RKO (cell line): ENCODE measurements at regions not wholly inside any gene's neighbourhood (a gene's known extent, or its start where the extent isn't known, plus 50 kb on each side); places are given as distances from the start of the nearest gene placed in this dataset.

Experiments used
- DNase-seq: peaks from one replicate; pipeline ENCODE4 v3.0.0-alpha.2; 2016; ENCODE audit warnings: low spot score

DNA sequence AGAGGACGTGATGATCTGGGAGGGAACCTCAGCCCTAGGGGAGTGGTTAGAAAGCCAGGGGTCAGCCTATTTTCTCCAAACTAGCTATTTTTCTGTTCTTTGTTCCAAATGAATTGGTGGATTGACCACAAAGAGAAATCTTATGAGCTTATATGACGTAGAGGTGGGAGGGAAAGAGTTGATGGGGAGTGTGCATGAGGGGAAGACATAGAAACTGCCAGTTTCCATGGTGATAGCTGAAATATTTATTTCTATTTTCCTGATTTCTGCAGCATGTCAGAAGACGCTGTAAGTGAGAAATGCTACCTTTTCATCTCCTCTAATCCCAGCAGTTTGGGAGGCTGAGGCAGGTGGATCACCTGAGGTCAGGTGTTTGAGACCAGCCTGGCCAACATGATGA, 51.4 kb upstream of the CISTR start:
- DNase-seq = no peak

GRCh38 chr12:53803703-53804102, 51.9 kb upstream of the CISTR start:
- DNase-seq = no peak

GRCh38 chr12:53804429-53804828, 52.6 kb upstream of the CISTR start:
- DNase-seq = no peak

DNA sequence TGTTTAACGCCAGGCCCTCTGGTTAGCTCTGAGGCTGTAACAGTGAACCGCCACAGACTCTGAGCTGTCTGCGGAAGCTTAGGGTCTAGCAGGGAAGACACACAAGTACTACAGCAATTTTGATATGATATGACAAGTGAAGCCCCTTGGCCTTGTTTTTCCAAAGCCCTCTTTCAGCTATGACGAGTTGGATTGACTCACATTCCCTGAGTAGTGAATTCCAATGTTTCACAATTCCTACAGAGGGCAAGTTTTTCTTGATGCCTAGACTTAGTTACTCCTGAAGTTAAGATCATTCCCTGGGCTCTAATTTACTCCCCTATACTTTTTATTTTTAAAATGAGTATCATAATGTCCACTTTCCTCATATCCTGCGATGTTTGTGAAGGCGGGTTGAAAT, 53.3 kb upstream of the CISTR start:
- DNase-seq = no peak

GRCh38 chr12:53805791-53806190, 54.0 kb upstream of the CISTR start:
- peak; percentile 14 for DNase-seq

GRCh38 chr12:53806721-53807120, 54.9 kb upstream of the CISTR start:
- DNase-seq = no peak

DNA sequence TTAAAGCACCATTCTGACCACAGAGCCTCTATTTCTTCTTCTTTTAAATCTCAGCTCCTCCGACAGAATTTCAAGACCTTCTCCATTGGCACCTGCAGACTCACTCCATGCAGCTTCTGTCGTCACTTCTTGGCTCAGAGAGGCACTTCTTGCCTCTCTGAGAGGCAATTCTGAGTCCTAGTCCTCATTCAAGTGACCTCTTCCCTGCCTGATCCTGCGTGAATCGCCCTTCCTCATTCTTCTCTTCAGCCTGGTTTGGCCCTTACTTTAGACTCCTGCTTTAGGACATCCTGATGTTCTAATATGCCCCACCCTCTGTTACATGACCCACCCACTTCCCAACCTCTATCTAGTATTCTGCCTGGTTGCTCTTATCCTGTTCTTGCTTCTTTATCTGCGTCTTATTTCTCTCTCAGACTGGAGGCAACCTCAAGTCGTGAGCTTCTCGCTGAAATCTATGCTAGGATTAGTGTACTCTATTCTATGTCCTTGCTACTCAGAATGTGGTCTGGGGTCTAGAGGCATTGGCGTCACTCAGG, 55.6 kb upstream of the CISTR start:
- DNase-seq = no peak

- no peak for DNase-seq
Measured at GRCh38 chr12:53808023-53808705, 56.4 kb upstream of the CISTR start.

DNA sequence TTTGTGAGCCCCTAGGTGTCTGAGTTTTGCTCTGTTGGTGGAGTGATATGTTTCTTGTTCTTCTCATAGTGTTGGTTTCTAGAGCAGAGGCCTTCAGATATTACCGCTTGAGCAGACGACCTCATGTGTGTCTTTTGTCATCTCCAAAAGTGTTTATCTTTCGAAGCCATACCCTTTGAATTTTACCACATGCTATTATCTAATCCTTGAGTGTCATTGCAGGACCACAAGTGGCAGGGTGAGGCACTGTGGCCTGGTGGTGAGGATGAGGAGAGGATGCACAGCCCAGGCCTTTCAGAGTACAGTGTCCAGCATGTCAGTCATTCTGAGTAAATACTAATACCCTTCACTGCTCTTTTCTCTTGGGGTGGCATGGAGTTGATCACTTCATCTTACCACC, 57.2 kb upstream of the CISTR start:
- DNase-seq = no peak

DNA sequence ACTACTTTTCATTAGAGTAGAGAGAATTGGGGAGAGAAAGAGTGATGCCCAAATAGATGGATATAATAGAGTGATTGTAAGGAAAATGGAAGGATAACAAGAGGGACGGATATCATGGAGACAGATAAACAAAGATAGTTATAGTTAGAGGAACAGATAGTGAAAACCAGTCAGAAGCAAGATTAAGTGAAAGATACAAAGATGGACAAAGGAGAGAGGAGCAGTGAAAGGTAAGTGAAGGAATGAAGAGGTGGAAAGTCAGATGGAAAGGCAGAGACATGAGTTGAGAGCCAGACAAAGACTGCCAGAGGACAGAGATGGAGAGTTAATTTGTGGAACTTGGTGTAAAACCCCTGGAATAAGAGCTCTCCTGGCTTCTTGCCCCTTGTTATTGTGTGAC, 59.2 kb upstream of the CISTR start:
- DNase-seq = no peak

DNA sequence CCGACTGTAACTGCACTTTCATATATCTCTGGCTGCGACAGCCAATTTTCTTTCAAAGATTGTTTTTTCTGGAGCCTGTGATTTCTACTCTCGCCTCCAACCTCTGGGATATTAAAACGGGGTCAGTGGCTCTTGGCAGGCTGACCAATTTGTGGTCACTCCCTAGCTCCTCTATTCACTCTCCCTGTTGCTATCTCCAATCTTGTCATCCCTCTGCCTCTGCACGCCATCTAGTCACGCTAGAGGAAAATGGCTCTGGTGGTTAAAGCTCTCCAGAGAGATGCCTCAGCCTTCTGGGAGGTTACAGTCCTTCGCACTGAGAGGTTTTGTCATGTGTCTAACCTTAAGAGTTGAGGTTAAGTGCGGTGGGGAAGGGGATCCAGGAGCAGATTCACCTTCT, 59.8 kb upstream of the CISTR start:
- no peak for DNase-seq

DNA sequence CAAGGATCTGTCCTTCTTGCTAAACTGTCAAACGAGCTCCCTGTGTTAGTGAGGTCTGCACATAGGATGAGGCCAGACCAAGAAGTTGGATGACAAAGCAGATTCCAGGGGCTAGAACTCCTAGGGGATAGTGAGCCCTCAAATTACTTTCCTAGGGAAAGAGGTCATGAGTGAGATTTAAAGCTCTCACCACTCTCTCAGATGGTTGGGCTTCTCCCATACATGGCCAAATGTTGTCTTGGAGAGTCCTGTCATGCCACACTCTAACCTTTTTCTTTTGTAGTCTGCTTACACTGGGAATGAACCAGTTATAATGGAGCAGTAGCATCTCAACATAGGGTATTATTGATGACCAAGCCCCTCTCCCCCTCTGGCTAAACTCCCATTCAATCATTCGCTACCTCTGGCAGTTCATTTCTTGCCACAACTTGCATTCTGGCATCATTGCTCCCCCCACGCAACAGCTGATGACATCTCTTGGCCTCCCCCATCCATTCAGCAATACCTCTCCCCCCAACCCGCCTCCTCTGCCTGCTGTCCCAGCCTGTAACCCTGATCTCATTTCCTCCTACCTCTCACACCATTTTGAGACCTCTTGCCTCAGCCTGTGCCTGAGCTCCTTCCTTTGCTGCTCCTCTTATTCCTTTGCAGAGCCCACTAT, 64.7 kb upstream of the CISTR start:
- DNase-seq = no peak

- DNase-seq = no peak
Measured at GRCh38 chr12:53817021-53817389, 65.2 kb upstream of the CISTR start.

DNA sequence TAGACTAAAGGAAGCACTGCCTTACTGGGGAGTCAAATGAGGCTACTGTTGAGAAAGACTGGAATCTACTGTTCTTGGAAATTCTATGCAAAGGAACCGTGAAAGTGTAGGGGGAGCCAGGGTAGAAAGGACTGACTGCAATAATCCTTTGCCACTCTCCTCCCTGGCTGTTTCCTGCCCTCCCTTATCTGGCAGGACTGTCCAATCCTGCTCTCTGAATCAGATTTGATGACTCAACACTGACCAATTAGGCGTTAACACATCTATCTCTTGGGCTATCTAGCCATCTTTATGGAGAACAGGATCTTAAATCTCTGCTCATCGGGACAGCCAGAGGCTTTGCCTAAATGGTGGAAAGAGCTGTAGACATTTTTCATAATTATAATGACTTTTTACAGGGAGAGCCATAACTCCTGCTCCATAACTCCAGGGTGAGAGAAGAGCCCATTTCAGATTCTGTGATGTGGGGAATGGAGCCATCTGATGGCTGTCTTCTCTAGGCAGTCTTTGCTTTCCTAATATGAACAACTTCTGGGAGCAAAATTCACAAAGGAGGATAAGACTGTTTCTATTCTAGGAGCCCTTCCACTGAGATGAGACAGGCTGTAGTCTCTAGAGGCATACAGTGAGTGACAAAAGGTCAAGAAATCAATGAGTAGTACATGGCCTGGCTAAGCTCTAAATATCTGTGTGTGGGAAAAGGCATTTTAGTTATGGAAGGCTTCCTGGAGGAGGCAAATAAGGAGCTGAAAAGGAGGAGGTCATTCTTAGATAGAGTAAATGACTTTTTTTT, 68.9 kb upstream of the CISTR start:
- peak; percentile 63 for DNase-seq

DNA sequence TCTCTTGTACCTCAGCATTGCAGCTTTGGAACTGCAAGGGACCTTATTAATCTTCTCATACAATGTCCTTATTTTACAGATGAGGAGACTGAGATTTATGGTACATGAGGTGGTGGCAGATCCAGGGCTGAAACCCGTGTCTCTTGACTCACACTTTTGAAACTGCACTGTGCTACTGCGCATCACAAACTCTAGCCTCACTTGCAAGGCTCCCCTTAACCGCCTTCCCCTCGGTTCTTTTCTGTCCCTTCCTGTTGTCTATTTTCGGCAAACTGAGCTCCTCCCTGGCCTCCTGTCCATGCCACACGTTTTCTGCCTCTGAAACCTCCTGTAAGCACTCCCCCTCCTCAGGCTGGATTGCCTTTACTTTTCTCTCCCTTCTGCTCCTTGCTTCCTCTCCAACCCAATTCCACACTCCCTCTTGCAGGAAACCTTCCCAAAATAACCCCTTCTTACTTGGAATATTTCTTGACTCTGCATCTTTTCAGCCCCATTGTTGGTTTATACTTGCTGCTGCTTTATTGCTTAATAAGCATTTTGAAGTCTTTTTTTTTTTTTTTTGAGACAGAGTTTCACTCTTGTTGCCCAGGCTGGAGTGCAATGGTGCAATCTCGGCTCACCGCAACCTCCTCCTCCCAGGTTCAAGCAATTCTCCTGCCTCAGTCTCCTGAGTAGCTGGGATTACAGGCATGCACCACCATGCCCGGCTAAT, 72.4 kb upstream of the CISTR start:
- DNase-seq = no peak

- DNase-seq = no peak
Measured at GRCh38 chr12:53825246-53826081, 73.7 kb upstream of the CISTR start.

DNA sequence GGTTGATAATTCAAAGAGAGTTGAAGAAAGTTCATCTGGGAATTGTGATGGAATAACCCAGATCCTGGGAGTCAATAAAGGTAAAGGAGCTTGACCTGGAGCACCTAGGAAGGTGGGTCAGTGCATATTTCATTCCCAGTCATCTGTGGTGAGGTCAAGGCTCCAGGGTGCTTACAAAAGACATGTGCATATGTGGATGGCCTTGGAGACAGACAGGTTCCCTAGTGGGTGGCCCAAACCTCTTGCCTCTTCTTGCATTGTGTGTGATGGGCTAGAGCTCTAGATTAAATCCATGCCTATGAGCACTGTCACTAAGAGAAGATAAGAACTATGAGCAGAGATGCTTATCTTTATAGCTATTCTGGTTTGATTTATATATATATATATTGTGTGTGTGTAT, 75.5 kb upstream of the CISTR start:
- DNase-seq = no peak

DNA sequence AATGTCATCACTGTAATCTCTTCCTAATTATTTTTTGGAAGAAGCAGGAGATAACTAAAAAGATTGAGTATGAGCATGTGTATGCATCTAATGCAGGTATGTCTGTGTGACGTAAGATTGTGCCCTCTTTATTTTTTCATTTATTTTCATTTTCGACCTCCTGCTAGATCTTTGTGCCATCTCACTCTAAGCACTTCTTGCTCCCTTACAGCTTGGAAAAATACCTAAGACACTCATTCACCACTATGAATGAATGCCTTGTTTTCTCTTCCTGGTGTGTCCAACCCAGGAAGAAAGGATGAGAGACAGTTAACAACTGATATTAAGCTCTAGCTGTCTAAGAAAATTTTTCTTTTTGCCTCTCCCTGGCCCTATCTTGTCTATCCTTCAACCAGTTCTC, 76.8 kb upstream of the CISTR start:
- DNase-seq = no peak

DNA sequence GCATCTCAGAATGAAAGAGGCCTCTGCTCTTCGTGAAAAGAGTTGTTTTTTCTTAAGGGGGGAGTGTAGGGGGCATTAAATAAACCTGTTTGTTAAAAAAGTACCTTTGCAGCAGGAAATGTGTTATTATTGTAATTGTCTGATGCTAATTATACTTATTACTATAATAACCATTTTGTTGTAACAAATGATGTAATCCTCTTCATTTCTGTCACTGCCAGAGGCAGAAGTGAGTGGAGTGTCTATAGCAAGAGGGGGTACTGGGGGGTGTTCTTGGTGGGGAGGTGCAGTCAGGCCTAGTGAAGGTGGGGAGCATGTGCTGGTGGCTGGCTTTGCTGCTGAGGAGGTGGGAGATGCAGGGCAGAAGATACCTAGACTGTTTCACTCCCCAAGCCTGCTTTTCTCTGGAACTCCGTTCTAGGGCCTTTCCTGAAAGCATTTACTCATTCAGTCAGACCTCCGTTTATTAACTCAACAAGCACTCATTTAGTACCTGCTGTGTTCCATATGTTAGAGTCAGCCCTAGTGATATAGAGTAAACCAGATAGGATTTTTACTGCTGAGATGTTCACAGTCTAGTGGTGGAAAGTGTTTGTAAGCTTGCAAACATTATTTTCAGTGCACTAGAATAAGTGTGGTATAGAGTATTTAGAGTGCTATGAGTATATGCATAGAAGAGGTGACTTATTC, 77.5 kb upstream of the CISTR start:
- DNase-seq = no peak

DNA sequence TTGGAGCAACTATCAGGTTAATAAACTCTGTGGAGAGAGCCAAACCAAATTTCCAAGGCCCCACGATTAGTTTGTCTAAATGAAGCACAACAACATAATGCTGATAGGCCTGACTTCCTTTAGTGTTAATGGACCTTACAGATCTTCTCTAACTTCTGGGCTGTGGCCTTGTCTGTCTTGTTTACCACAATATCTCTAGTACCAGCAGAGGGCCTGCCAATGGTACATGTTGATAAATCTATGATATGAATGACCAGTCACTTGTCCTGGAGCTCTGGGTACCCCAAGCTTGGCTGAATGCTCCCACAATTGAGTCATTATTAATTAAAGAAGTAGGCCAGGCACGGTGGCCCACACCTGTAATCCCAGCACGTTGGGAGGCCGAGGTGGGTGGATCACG, 78.9 kb upstream of the CISTR start:
- DNase-seq = no peak

DNA sequence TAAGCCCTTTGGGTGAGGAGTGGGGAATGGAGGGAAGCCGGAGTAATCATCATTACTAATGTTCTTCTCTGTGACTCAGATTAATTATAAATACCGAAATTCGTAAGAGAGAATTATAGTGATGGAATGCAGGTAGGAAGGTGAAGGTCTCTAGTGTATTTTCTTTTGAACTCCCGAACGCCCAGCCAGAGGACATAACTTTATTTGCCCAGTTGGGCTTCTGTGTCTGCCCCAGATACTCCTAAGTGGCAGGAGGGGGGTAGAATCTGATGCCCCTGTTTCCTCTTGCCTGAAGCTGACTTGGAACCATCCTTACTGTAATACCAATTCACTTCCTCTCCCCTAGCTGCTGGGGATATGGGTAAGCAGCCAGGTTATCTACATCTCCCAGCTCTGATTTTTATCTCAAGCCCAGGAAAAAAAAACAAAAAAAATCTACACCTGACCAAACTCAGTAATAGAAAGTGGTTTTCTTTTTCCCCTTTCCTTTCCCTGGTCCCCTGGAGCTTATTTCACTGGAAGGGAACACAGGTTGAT, 84.4 kb upstream of the CISTR start:
- DNase-seq = no peak
